ENCODE measurements at regions not wholly inside any gene's neighbourhood (a gene's known extent, or its start where the extent isn't known, plus 50 kb on each side); places are given as distances from the start of the nearest gene placed in this dataset.

DNA sequence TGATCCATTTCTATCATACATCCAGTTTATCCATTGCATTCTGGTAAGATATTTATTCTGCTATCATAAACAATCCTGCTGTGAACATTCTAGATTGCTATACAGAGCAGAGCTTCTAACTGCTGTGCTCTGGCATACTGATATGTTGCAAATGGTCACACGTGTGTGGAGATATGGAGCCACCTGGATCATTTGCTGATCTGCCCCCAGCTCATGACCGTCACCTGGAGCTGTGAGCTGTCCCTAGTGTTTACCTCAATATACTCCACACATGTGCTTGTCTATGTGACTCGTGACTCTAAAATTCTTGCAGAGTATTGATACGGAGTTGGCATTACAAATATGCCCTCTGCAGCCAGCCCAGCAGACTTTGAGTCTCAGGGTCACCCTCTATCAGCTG, 164.5 kb upstream of the ZFHX3 start:
- TF ChIP-seq POLR2A (IDR thresholded peaks at IDR 0.05) (no peak), CTCF (IDR thresholded peaks at IDR 0.05) (no peak)

Measured in right lobe of liver (tissue), 4 donors.